Hematopoietic multipotent progenitor cell treated with erythropoietin and hydrocortisone succinate and interleukin-3 and kit ligand, for 4 days (in vitro differentiated cells): ENCODE measurements at regions not wholly inside any gene's neighbourhood (a gene's known extent, or its start where the extent isn't known, plus 50 kb on each side); places are given as distances from the start of the nearest gene placed in this dataset.
"Not testable (repeated sequence)": the region's sequence is repeated elsewhere in the genome, so short reads cannot be mapped to it uniquely, and the experiment has no call there.

Source experiments
- DNase-seq: peaks from one replicate; pipeline ENCODE4 v3.0.0-alpha.2; 2015

- DNase-seq, result no peak
Measured at GRCh38 chr1:118828038-118828437, 160.1 kb downstream of the TBX15 start.

- no peak for DNase-seq
Measured at GRCh38 chr1:118827636-118828035, 160.5 kb downstream of the TBX15 start.

GRCh38 chr1:118827207-118827606, 160.9 kb downstream of the TBX15 start:
- no peak for DNase-seq

GRCh38 chr1:118826669-118827068, 161.5 kb downstream of the TBX15 start:
- DNase-seq, result no peak

GRCh38 chr1:118825619-118826018, 162.5 kb downstream of the TBX15 start:
- DNase-seq, result no peak

- no peak for DNase-seq
Measured at GRCh38 chr1:118821801-118822200, 166.3 kb downstream of the TBX15 start.

GRCh38 chr1:118820864-118821263, 167.3 kb downstream of the TBX15 start:
- no peak for DNase-seq

GRCh38 chr1:118815909-118816308, 172.2 kb downstream of the TBX15 start:
- no peak for DNase-seq

GRCh38 chr1:118812555-118812954, 175.6 kb downstream of the TBX15 start:
- no peak for DNase-seq

GRCh38 chr1:118811156-118811555, 177.0 kb downstream of the TBX15 start:
- no peak for DNase-seq

GRCh38 chr1:118809586-118809985, 178.6 kb downstream of the TBX15 start:
- no peak for DNase-seq

GRCh38 chr1:118803128-118803527, 185.0 kb downstream of the TBX15 start:
- DNase-seq, result not testable (repeated sequence)

GRCh38 chr1:118791094-118791691, 196.9 kb downstream of the TBX15 start:
- DNase-seq, result no peak

GRCh38 chr1:118788463-118788862, 199.7 kb downstream of the TBX15 start:
- DNase-seq, result no peak

- no peak for DNase-seq
Measured at GRCh38 chr1:118786454-118787155, 201.5 kb downstream of the TBX15 start.

- DNase-seq, result peak; percentile 60
Measured at GRCh38 chr1:118785246-118785645, 202.9 kb downstream of the TBX15 start.

GRCh38 chr1:118783095-118783758, 204.9 kb downstream of the TBX15 start:
- DNase-seq, result no peak

- no peak for DNase-seq
Measured at GRCh38 chr1:118773656-118774055, 214.5 kb downstream of the TBX15 start.

- no peak for DNase-seq
Measured at GRCh38 chr1:118767971-118768370, 220.2 kb downstream of the TBX15 start.

GRCh38 chr1:118753976-118754375, 234.2 kb downstream of the TBX15 start:
- no peak for DNase-seq

GRCh38 chr1:118751166-118751565, 237.0 kb downstream of the TBX15 start:
- no peak for DNase-seq

GRCh38 chr1:118744420-118744819, 243.7 kb downstream of the TBX15 start:
- DNase-seq, result no peak

GRCh38 chr1:118739501-118739900, 248.6 kb downstream of the TBX15 start:
- DNase-seq, result no peak

GRCh38 chr1:118736322-118736721, 251.8 kb downstream of the TBX15 start:
- DNase-seq, result no peak
